ENCODE measurements at regions not wholly inside any gene's neighbourhood (a gene's known extent, or its start where the extent isn't known, plus 50 kb on each side); places are given as distances from the start of the nearest gene placed in this dataset.

DNA sequence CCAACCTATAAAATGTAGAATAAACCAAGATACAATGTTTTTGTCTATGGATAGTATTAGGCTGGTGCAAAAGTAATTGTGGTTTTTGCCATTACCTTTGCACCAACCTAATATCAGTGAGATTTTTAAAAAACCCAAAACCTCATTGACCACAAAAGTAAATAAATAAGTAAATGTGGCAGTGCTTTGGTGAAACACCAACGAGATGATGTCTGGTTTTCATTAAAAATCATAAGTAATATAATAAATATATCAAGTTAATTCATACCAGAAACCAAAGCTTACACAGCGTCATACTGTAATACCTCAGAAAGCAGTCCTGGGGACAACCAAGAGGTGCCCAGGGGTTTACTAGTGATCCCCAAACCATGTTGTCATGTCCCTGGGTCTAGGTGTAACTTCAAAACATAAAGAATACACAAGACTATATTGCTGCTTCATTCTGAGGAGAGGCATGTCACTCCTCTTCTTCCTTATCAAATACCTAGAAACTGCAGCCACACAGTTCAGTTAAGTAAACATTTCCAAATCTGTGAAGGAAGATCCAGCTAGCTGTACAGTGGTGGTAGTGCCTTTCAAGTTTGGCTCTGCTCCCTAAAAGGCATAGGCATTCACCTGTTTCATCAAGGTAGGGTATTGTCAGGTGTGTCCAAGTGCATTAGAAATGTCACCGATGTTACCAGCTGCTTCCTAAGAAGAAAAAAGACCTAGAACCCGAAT lies 51.6 kb upstream of the ZC3H11B start:
- Histone ChIP-seq H3K9ac (ENCODE audit: low read length) (no peak overlapping the region), H3K79me2 (ENCODE audit: insufficient read depth, low read length) (no peaks in the 10 kb centered on the region), H3K27ac (ENCODE audit: low read depth, low read length) (no peak overlapping the region), H3K36me3 (ENCODE audit: control insufficient read depth in 1 of 2, insufficient read depth in 2 of 2, low read length in 2 of 2) (no peaks in the 10 kb centered on the region), H4K20me1 (ENCODE audit: insufficient read depth) (no peaks in the 10 kb centered on the region), H3K4me2 (ENCODE audit: low read length) (no peak overlapping the region), H3K9me2 (ENCODE audit: insufficient read depth) (no peaks in the 10 kb centered on the region), H2AFZ (ENCODE audit: low read depth, low read length, poor library complexity, severe bottlenecking) (no peak overlapping the region), H3K27me3 (ENCODE audit: insufficient read depth, low read length) (no peaks in the 10 kb centered on the region), H3K4me3 (replicated peaks in 1 of 2; ENCODE audit: low read depth in 1 of 2, low read length in 2 of 2) (no peak overlapping the region), H3K4me1 (ENCODE audit: control insufficient read depth in 1 of 2, insufficient read depth in 2 of 2, low read length in 2 of 2) (peaks cover 4 to 6% of the 10 kb centered on the region in 2 experiments; a peak in 2 of 4 replicates), H3K9me3 (ENCODE audit: control insufficient read depth in 1 of 2, insufficient read depth in 1 of 2, low read depth in 1 of 2, low read length in 2 of 2) (no peaks in the 10 kb centered on the region)
- ATAC-seq (no peak), DNase-seq (ENCODE audit: low read depth, low spot score) (no peak)
- ChIA-PET RAD21 (ENCODE audit: low non-redundant PET in 1 of 2, low total read pairs in 2 of 2, uncharacterized antibody in 2 of 2, unreplicated experiment in 2 of 2) (no interaction called here), POLR2A (no interaction called here), CTCF (no interaction called here)
- intact Hi-C loops (cut with micrococcal nuclease), result loop anchor here (10.0 kb wide), 2 partner anchors 460 to 600 kb away; no protein-coding TSS in a partner anchor
- no peak for TF ChIP-seq EGR1 (IDR thresholded peaks at IDR 0.05; ENCODE audit: low read depth)
- TF ChIP-seq YY1 (IDR thresholded peaks at IDR 0.05; ENCODE audit: extremely low read depth, insufficient replicate concordance, low read depth, low read length), result no peak
- no peak for TF ChIP-seq POLR2AphosphoS5 (IDR thresholded peaks at IDR 0.05; ENCODE audit: low read depth, low read length)
- no peak for TF ChIP-seq EZH2 (IDR thresholded peaks at IDR 0.05)
- TF ChIP-seq SP1 (IDR thresholded peaks at IDR 0.05; ENCODE audit: low read depth), result no peak
- TF ChIP-seq, protein P1, sequence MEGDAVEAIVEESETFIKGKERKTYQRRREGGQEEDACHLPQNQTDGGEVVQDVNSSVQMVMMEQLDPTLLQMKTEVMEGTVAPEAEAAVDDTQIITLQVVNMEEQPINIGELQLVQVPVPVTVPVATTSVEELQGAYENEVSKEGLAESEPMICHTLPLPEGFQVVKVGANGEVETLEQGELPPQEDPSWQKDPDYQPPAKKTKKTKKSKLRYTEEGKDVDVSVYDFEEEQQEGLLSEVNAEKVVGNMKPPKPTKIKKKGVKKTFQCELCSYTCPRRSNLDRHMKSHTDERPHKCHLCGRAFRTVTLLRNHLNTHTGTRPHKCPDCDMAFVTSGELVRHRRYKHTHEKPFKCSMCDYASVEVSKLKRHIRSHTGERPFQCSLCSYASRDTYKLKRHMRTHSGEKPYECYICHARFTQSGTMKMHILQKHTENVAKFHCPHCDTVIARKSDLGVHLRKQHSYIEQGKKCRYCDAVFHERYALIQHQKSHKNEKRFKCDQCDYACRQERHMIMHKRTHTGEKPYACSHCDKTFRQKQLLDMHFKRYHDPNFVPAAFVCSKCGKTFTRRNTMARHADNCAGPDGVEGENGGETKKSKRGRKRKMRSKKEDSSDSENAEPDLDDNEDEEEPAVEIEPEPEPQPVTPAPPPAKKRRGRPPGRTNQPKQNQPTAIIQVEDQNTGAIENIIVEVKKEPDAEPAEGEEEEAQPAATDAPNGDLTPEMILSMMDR (IDR thresholded peaks at IDR 0.05 in 2 of 3, conservative IDR thresholded peaks at IDR 0.05 in 1 of 3; ENCODE audit: borderline replicate concordance in 1 of 3, insufficient read depth in 1 of 3, low read depth in 2 of 3, low read length in 2 of 3), result no peak
- no peak for TF ChIP-seq RAD21 (IDR thresholded peaks at IDR 0.05; ENCODE audit: low read depth)
- no TSS peak for BruUV-seq (replicated peaks)

Data from HCT116 (cell line).